HG03095 (cell line): ENCODE measurements at regions not wholly inside any gene's neighbourhood (a gene's known extent, or its start where the extent isn't known, plus 50 kb on each side); places are given as distances from the start of the nearest gene placed in this dataset.

Experiments used
- ATAC-seq: cut with Tn5 transposase; IDR thresholded peaks from one replicate; pipeline ENCODE4 v1.9.1; 2021; ENCODE audit warnings: moderate library complexity; ENCODE audit not compliant: unreplicated experiment

DNA sequence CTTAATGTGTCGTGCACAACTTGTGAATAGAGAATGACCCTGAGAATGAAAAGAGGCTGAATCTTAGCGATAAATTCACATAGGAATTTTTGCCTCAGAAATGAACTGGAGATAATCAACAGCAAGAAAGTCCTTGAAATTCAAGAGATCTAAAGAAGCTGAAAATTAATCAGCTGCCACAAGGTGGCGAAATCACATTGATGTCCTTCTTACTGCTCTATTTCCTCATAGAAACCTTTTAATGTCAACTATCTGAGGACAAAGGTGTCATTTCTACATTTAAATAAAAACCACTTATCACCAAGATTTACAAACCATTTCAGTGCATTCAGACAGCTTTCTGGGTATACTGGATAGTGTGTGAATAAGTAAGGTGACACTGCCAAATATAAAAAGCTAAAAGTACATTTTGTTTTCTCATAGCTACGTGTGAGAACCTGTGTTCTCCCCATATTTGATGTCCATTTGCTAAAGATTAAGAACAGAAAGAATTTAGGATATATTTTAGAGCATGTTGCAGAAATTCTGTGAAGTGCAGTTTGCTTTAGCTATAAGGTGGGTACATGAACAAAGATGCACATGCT, 485.3 kb upstream of the PTBP2 start:
- ATAC-seq, result no peak

DNA sequence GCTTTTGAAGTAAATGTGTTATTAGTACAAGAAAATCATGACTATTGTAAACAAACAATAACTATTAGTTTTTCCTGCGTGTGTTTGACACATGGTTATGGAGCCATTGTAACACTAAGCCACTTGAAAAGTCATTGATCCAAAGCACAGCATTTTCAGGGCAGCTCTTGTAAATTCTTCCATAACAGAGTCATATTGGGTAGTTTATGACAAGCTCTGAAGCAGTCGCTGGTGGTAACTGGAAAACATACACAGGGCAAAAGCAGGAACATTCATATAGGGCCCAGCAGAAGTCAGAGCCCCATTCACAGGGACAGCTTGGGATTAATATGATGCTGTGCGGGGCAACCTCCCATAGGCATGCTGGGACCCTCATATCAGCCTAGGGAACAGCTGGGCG, 483.2 kb upstream of the PTBP2 start:
- ATAC-seq, result no peak

DNA sequence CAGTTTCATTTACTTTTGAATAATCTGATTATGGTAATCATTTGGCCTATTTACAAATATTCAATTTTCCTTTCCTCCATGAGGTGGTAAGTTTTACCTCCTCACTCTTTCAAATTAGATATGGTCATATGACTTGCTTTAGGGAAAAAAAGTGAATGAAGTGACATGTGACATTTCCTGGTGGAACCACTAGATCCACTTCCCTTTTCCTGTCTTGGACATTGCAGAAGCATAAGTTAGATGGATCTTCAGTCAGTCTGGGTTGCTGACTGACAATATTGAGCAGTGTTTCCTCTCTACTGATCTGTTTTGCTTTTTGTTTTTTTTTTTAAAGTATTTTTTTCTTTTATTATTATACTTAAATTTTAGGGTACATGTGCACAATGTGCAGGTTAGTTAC, 481.1 kb upstream of the PTBP2 start:
- no peak for ATAC-seq

GRCh38 chr1:96253246-96254035, 468.1 kb upstream of the PTBP2 start:
- ATAC-seq, result no peak

DNA sequence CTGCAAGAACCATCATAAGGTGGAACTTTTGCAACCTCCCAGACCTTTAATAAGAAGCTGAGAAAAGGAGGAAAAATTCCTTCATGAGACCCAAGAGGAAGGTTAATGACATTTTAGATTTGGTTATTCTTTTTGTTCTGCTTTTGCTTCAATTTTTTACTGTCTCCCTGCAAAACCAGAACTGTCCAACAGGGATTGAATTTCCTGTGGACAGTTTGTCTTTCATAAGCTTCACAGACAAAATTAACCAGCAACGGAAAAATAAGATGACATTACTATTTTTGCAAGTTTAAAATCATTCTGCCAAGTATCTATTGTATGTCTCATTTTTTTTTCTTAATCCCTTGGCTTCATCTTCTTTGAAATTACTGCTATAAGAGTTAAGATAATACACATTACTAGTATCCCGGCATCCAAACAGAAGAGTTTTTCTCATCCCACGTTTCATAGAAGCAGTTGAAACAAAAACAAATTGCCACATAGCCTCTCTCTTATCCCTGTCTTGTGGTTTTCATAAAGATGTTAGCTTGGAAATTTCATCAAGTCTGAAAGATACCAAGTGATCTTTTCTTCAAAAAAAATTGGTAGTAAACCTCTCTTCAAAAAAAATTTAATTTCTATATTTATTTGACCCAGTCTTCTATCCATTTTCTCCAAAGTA, 465.3 kb upstream of the PTBP2 start:
- ATAC-seq, result no peak

- ATAC-seq, result no peak
These were observed 462.2 kb upstream of the PTBP2 start for GRCh38 chr1:96259399-96259798.

DNA sequence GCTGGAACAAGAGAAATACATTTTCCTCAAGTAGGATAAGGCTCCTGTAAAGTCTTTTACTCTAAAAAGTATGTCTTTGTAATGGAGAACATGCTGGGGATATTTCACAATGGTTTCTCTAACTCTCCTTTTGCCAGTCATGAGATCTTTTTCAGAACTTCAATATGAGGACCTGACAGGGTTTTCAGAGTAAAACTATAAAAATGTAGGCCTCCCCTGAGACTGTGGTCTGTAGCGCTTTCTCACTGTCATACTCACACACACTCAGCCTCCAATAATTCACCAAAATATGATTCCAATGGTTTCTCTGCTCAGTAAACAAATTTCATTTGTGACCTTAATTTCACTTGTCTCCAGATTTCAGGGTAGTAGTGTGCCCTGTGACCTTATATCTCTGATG, 440.1 kb upstream of the PTBP2 start:
- no peak for ATAC-seq

DNA sequence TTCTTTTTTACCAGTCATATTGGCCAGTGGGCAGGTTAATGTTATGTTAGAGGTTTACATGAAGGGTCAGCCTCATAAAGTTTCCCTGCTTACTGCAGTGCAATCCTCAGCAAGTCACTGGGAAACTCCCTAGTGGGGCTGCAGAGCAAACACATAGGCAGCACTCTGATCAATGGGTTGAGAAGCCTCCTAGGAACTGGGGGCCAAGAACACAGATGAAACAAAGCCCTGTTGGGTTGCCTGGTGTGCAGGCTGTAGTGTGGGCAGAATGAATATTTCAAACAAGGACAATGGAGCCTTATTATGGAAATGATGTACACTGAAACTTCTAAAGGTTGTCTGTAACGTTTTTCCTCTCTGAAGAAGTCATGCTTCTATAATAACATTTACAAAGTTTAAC, 431.6 kb upstream of the PTBP2 start:
- no peak for ATAC-seq

GRCh38 chr1:96290801-96291200, 430.8 kb upstream of the PTBP2 start:
- ATAC-seq, result no peak

GRCh38 chr1:96291468-96291867, 430.1 kb upstream of the PTBP2 start:
- ATAC-seq, result no peak

DNA sequence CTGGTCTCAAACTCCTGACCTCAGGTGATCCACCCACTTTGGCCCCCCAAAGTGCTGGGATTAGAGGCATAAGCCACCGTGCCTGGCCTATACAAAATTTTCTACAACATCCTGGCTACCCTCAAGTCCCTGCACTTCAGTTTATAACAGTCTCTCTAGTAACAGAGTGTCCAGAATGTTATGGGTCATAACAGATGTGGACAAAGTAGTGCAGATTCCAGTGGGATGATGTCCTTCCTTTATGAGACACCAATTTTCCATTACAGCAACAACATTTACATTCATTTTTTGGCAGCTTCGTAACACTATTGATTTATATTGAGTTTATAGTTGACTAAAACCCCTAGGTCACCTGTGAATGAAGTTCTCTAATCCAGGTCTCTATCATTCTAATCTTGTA, 429.4 kb upstream of the PTBP2 start:
- no peak for ATAC-seq

- ATAC-seq, result no peak
These were observed 424.6 kb upstream of the PTBP2 start for GRCh38 chr1:96296991-96297390.

- ATAC-seq, result no peak
These were observed 414.6 kb upstream of the PTBP2 start for GRCh38 chr1:96306809-96307560.

DNA sequence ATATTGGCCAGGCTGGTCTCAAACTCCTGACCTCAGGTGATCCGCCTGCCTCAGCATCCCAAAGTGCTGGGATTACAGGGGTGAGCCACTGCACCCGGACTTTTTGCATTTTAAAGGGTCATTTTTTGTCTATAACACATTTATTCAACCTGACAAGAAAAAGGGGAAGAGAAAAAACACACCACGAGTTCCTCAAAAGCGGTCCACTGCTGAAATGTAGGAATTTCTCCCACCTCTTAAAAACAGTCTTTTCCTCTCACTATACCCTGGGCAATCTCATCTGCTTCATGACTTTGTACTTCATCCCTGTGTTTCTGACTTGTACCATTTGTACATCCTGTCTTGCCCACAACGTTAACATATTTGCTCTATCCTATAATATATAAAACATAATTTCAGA, 413.3 kb upstream of the PTBP2 start:
- ATAC-seq, result no peak

DNA sequence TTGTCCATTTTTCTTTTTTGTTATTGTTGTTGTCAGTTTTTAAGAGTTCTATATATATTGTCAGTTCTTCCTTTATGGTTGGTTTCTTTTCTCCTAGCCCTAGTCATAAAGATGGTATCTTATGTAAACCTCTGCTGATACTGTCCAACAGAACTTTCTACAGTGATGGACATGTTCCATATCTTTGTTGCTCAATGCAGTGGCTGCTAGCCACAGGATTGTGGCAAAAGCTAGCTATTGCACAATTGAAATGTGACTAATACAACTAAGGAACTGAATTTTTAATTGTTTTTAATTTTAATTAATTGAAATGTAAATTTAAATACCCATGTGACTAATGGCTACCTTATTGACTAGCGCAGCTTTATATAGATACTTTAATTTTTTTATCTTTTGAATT, 411.8 kb upstream of the PTBP2 start:
- no peak for ATAC-seq

- no peak for ATAC-seq
These were observed 408.4 kb upstream of the PTBP2 start for GRCh38 chr1:96313216-96313615.

DNA sequence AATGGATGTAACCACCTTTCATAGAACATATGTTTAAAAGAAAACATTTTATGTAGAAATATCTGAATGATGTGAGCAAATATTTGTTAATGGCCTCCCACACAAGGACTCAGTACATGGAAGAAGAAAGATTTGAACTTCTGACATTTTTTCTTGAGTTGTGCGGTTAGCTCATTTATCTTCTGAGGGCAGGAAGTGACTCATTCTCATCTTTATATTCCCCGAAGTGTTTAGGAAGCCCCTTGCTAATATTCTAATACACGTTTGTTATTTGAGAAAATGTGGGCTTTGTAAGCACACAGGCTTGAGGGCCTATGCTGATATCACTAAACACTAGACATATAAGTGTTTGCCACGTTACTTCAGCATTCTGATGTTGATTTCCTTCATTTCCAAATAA, 392.5 kb upstream of the PTBP2 start:
- ATAC-seq, result no peak

DNA sequence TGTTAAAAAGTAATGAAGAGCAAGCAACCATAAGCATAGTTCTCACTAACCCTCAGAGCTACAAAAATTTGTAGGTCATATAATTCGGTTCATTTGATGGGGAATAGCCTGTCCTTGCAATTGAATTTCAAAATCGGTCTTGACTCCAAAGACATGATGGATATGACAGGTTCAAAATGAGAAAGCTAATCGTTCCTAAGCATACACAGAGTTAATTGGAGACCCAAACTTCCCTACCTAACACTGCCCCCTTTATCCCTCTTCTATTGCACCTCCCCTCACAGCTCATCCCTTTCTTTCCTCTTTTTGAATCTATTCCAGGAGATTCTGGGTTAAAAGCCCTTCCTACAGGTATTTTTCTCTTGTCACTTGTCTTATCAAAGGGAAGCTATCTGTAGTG, 390.0 kb upstream of the PTBP2 start:
- ATAC-seq, result no peak

GRCh38 chr1:96333522-96334235, 387.9 kb upstream of the PTBP2 start:
- no peak for ATAC-seq

- ATAC-seq, result no peak
These were observed 387.4 kb upstream of the PTBP2 start for GRCh38 chr1:96334236-96334557.

DNA sequence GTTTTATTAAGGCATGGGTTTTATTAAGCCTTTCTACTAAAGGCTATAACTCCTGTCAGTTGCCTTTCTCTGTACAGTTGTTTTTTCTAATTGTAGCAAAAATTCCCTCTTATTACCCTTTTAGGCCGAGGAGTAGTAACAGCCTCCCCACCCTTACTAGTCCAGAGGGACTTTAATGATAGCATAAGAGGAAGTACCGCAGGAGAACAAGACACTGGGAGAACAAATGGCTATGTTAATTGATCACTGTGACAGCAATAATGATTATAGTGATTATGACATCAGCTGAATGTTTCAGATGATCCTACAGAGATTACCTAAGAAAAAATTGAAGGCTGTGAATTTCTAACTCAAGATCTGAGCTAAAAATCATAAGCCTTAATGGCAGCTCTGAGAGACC, 383.0 kb upstream of the PTBP2 start:
- ATAC-seq, result no peak
